Upper lobe of right lung (tissue), 1 donor: ENCODE measurements at regions not wholly inside any gene's neighbourhood (a gene's known extent, or its start where the extent isn't known, plus 50 kb on each side); places are given as distances from the start of the nearest gene placed in this dataset.

ENCODE experiments used
- ATAC-seq: fragments of 200-7000 bp; cut with Tn5 transposase; one replicate; pipeline ENCODE4 v1.9.1; 2020; ENCODE audit warnings: mild to moderate bottlenecking, moderate library complexity
- DNase-seq: peaks from one replicate; pipeline ENCODE4 v3.0.0-alpha.2; 2020
- H3K27ac ChIP-seq: fragments of 200-600 bp; one replicate; pipeline ENCODE4 v1.8.0; 2022
- H3K27me3 ChIP-seq: fragments of 200-600 bp; one replicate; pipeline ENCODE4 v1.8.0; 2022; ENCODE audit warnings: mild to moderate bottlenecking
- H3K36me3 ChIP-seq: fragments of 200-600 bp; one replicate; pipeline ENCODE4 v1.8.0; 2022
- H3K4me1 ChIP-seq: fragments of 200-600 bp; one replicate; pipeline ENCODE4 v1.8.0; 2022
- H3K4me3 ChIP-seq: fragments of 200-600 bp; one replicate; pipeline ENCODE4 v1.8.0; 2022; ENCODE audit warnings: mild to moderate bottlenecking
- H3K9me3 ChIP-seq: fragments of 200-600 bp; one replicate; pipeline ENCODE4 v1.8.0; 2022
- intact Hi-C: fragments of 100-400 bp; cut with DNase I; formaldehyde crosslinking; loops from one replicate; pipeline ENCODE4 v1.11.0; 2022
- TF ChIP-seq, protein P1 (sequence below): fragments of 200-600 bp; IDR thresholded peaks from one replicate; pipeline ENCODE4 v1.8.0; 2022; ENCODE audit warnings: antibody characterized with exemption
- donor health status: DM: no; HTN: yes; CAD: no; lungs with severe emphysema.

- no peak for ATAC-seq
- Histone ChIP-seq H3K9me3 (no peaks in the 10 kb centered on the region), H3K4me3 (no peak overlapping the region), H3K27ac (no peak overlapping the region), H3K36me3 (no peaks in the 10 kb centered on the region), H3K27me3 (no peaks in the 10 kb centered on the region), H3K4me1 (no peaks in the 10 kb centered on the region)
- DNase-seq = no peak
- intact Hi-C loops = no loop called here
- TF ChIP-seq, protein P1, sequence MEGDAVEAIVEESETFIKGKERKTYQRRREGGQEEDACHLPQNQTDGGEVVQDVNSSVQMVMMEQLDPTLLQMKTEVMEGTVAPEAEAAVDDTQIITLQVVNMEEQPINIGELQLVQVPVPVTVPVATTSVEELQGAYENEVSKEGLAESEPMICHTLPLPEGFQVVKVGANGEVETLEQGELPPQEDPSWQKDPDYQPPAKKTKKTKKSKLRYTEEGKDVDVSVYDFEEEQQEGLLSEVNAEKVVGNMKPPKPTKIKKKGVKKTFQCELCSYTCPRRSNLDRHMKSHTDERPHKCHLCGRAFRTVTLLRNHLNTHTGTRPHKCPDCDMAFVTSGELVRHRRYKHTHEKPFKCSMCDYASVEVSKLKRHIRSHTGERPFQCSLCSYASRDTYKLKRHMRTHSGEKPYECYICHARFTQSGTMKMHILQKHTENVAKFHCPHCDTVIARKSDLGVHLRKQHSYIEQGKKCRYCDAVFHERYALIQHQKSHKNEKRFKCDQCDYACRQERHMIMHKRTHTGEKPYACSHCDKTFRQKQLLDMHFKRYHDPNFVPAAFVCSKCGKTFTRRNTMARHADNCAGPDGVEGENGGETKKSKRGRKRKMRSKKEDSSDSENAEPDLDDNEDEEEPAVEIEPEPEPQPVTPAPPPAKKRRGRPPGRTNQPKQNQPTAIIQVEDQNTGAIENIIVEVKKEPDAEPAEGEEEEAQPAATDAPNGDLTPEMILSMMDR = no peak
Observed at GRCh38 chr10:33781606-33782395, 447.3 kb upstream of the NRP1 start.

GRCh38 chr10:33780961-33781360, 446.5 kb upstream of the NRP1 start:
- TF ChIP-seq, protein P1 = no peak
- H3K9me3 ChIP-seq = no peaks in the 10 kb centered on the region
- no peaks in the 10 kb centered on the region for H3K27me3 ChIP-seq
- H3K27ac ChIP-seq = no peak overlapping the region
- no peak overlapping the region for H3K4me3 ChIP-seq
- intact Hi-C loops = no loop called here
- DNase-seq (no peak), ATAC-seq (no peak)
- no peaks in the 10 kb centered on the region for H3K36me3 ChIP-seq
- H3K4me1 ChIP-seq = no peaks in the 10 kb centered on the region

DNA sequence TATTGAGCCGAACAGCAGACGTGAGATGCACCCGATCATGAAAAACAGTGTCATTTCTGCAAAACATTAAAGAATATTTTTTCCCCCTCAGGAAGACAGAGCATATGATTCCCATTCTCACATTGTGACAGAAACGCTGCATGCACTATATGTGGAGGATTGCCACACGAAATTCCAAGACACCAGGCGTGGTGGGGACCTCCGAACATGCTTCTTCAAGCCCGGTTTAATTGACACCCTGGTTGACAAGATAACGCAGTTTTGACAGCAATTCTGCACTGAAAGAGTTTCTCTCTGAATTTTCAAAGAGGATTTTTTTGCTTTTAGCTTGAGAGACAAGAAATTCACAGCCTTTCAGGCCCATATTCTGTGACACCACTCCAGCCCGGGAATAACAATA, 442.8 kb upstream of the NRP1 start:
- ATAC-seq = no peak
- intact Hi-C loops = no loop called here

GRCh38 chr10:33776419-33777070, 442.1 kb upstream of the NRP1 start:
- Histone ChIP-seq H3K27me3 (no peaks in the 10 kb centered on the region), H3K4me1 (no peaks in the 10 kb centered on the region), H3K4me3 (no peak overlapping the region), H3K36me3 (no peaks in the 10 kb centered on the region), H3K9me3 (no peaks in the 10 kb centered on the region), H3K27ac (no peak overlapping the region)
- intact Hi-C loops = no loop called here
- no peak for DNase-seq
- TF ChIP-seq, protein P1 = no peak
- ATAC-seq = no peak

More for the DNA sequence above, 442.8 kb upstream of the NRP1 start:
- no peak overlapping the region for H3K27ac ChIP-seq
- TF ChIP-seq, protein P1 = no peak
- no peaks in the 10 kb centered on the region for H3K36me3 ChIP-seq
- no peaks in the 10 kb centered on the region for H3K9me3 ChIP-seq
- no peak for DNase-seq
- no peak overlapping the region for H3K4me3 ChIP-seq
- H3K27me3 ChIP-seq = no peaks in the 10 kb centered on the region
- no peaks in the 10 kb centered on the region for H3K4me1 ChIP-seq

DNA sequence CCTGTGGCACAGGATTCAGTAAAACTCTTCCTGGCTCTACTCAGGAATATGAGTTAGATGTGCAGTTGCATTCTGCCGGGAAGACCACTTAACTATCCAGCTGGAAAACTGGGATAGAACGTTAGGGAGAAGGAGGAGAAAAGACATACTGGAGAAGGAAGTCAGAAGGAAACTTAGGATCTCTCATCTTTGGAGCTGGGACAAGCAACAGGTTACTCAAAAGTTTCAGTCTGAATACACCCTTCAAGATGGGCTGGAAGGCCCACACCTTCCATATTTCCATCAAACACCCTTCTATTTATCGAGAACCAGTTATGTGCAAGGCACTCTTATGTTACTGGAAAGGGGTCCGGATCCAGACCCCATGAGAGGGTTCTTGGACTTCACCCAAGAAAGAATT, 440.4 kb upstream of the NRP1 start:
- Histone ChIP-seq H3K27ac (no peak overlapping the region), H3K4me3 (no peak overlapping the region), H3K27me3 (no peaks in the 10 kb centered on the region), H3K4me1 (no peaks in the 10 kb centered on the region), H3K36me3 (no peaks in the 10 kb centered on the region), H3K9me3 (no peaks in the 10 kb centered on the region)
- ATAC-seq = no peak
- DNase-seq = no peak
- intact Hi-C loops = no loop called here
- TF ChIP-seq, protein P1 = no peak
